C4-2B (cell line): ENCODE measurements at regions not wholly inside any gene's neighbourhood (a gene's known extent, or its start where the extent isn't known, plus 50 kb on each side); places are given as distances from the start of the nearest gene placed in this dataset.

Source experiments
- H3K27ac ChIP-seq: fragments of 450-650 bp; 2 replicates; pipeline ENCODE4 v1.5.1; 2017
- ZFX ChIP-seq: fragments of 450-650 bp; IDR thresholded peaks from 2 replicates; pipeline ENCODE4 v1.6.1; 2017
- TF ChIP-seq, protein P1 (sequence below): fragments of 450-650 bp; conservative IDR thresholded peaks from 2 replicates; pipeline ENCODE4 v1.5.1; 2017; ENCODE audit warnings: mild to moderate bottlenecking

DNA sequence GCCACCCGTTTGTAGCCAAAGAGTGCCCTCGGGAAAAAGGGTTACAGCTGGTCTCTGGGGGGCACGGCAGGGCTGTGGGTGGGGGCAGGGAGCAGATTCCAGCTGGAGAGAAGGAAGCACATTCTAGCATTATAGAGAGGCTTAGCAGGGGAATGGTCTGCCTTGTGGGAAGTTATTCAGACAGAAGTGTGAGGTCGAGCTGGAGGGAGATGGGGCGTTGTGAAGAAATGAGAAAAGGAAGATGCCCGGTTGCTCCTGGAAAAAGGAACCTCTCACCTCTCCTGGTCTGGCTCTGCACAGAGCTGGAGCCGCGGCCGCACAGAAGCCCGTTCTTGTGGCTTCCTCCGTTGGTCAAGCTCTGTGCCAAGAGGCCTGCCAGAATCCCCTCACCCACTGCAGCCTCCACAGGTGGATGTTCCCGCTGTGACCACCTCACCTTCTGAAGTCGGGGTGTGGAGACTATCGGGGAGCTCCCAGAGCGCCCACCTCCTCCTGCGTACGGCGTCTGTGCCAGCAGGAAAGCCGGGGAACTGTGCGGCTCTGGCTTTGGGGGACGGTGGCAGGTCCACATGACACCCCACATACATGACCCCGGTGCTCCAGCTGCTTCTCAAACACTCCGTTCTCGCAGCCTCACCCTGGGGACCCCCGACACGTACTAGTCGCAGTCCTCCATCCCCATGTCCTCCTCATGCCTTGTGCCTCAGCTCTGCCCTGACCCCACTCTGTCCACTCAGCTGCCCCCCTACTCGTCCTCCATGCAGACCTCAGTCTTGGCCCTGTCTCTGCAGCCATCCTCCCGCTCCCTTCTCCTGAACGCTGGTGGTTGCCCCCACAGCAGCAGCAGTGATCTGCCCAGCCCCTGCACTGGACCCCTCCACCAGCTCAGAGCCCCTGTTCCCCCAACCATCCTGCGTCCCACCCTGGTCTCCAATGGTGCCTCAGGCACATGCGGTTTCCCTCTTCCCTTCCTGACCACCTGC, 52.2 kb upstream of the HGFAC start:
- H3K27ac ChIP-seq = no peak overlapping the region
- TF ChIP-seq, protein P1, sequence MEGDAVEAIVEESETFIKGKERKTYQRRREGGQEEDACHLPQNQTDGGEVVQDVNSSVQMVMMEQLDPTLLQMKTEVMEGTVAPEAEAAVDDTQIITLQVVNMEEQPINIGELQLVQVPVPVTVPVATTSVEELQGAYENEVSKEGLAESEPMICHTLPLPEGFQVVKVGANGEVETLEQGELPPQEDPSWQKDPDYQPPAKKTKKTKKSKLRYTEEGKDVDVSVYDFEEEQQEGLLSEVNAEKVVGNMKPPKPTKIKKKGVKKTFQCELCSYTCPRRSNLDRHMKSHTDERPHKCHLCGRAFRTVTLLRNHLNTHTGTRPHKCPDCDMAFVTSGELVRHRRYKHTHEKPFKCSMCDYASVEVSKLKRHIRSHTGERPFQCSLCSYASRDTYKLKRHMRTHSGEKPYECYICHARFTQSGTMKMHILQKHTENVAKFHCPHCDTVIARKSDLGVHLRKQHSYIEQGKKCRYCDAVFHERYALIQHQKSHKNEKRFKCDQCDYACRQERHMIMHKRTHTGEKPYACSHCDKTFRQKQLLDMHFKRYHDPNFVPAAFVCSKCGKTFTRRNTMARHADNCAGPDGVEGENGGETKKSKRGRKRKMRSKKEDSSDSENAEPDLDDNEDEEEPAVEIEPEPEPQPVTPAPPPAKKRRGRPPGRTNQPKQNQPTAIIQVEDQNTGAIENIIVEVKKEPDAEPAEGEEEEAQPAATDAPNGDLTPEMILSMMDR = no peak
- no peak for TF ChIP-seq ZFX

DNA sequence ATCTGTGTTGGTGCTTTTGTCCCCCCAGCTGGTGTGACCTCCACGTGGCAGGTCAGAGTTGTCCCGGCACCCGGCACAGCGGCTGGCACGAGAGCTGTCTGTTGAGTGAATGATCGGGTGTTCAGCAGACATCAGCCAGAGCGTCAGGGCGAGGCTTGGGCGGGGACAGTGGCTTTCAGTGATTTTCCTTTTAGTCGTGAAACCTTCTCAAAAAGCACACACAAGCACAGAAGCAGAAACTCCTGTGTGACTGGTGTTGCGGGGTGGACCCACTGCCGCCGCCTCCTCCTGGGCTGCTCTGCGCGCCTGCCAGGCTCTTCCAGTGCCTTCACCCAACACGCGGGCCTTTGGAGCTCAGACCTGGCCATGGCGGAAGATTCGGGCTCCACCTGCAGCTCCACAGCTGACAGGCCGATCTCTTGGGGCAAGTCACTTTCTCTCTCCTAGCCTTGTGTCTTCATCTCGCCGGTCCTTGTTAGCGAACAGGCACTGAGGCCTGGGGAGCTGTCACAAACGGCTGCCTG, 51.4 kb upstream of the HGFAC start:
- TF ChIP-seq ZFX = no peak
- TF ChIP-seq, protein P1 = no peak
- H3K27ac ChIP-seq = no peak overlapping the region

DNA sequence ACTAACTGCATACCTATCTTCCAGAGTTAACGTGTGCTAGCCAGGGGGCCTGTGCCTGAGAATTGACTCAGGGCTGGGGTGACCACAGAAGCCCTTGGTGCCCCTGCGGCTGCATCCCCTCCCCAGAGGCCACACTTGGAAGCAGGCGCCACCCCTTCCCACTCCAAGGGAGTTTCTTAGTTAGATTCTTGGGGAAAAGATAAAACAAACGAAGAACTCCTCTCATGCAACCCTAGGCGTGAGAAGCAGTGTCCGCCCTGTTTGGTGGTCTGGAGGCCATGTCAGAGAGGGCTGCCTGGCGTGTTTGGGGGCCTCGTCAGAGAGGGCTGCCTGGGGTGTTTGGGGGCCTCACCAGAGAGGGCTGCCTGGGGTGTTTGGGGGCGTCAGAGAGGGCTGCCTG, 50.3 kb upstream of the HGFAC start:
- H3K27ac ChIP-seq = no peak overlapping the region
- TF ChIP-seq, protein P1 = no peak
- no peak for TF ChIP-seq ZFX
